Vagina (tissue), 2 donors: ENCODE measurements at regions not wholly inside any gene's neighbourhood (a gene's known extent, or its start where the extent isn't known, plus 50 kb on each side); places are given as distances from the start of the nearest gene placed in this dataset.
"Not testable (repeated sequence)": the region's sequence is repeated elsewhere in the genome, so short reads cannot be mapped to it uniquely, and the experiment has no call there.

Experiments
- DNase-seq, 2 donors: peaks; one replicate each; pipeline ENCODE4 v3.0.0-alpha.2; 2017; ENCODE audit errors: extremely low spot score in 2 of 2
- H3K27ac ChIP-seq: fragments of 200-600 bp; sonication (generic); one replicate; pipeline ENCODE4 v1.5.1; 2019
- H3K27me3 ChIP-seq: fragments of 200-600 bp; sonication (generic); one replicate; pipeline ENCODE4 v1.5.1; 2019
- H3K36me3 ChIP-seq, 2 donors: fragments of 200-600 bp; sonication (generic); one replicate each; pipeline ENCODE4 v1.5.1; 2017 to 2019
- H3K4me1 ChIP-seq: fragments of 200-600 bp; sonication (generic); one replicate; pipeline ENCODE4 v1.5.1; 2019
- H3K4me3 ChIP-seq, 2 donors: fragments of 200-600 bp; sonication (generic); 1 replicate in 1 of 2; 2 replicates in 1 of 2; pipeline ENCODE4 v1.5.1; 2016 to 2019
- H3K9me3 ChIP-seq: fragments of 200-600 bp; sonication (generic); one replicate; pipeline ENCODE4 v1.5.1; 2019
- intact Hi-C: fragments of 100-400 bp; cut with DNase I; formaldehyde crosslinking; loops from one replicate; pipeline ENCODE4 v1.15.1; 2023

DNA sequence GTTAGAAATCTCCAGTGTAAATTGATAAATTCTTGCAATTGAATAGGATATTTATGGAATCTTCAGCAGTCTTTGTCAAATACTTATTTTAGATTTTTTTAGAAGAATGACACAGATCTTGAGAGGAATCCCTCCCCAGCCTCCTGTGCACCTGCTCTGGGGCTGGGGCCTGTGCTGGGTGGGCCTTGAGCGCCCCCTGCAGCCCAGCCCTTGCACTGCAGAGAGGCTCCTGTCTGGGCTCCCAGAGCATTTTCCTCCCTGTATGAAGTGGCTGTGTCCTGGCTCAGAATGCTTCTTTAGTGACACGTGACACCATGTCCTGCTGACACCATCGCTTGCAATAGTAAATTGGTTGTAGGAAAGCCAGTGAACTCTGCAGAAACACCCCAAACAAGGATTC lies 98.7 kb downstream of the OR4M2 start:
- DNase-seq, H3K9me3 ChIP-seq, H3K27me3 ChIP-seq, H3K27ac ChIP-seq, H3K36me3 ChIP-seq, H3K4me1 ChIP-seq, H3K4me3 ChIP-seq, intact Hi-C loops: not testable (repeated sequence)

GRCh38 chr15:22180611-22181010 lies 100.3 kb downstream of the OR4M2 start:
- H3K27ac ChIP-seq, H3K4me1 ChIP-seq, DNase-seq, H3K9me3 ChIP-seq, intact Hi-C loops, H3K27me3 ChIP-seq, H3K36me3 ChIP-seq, H3K4me3 ChIP-seq: not testable (repeated sequence)

DNA sequence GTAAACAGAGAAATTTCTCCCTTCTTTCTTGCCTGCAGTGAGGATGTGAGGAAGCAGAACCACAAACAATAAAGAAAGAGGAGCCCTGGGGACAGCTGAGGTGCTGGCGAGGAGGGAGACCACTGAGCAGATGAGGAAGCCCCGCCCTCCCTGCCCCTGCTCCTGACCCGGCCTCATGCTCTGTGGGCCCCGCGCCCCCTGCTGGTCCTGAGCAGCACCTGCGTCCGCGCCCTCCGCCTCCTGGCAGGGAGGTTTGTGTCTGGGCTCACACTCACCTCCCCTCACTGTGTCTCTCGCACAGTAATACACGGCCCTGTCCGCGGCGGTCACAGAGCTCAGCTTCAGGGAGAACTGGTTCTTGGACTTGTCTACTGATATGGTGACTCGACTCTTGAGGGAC lies 104.4 kb downstream of the OR4M2 start:
- H3K27ac ChIP-seq, H3K9me3 ChIP-seq, intact Hi-C loops, H3K36me3 ChIP-seq, H3K27me3 ChIP-seq, DNase-seq, H3K4me1 ChIP-seq, H3K4me3 ChIP-seq: not testable (repeated sequence)

DNA sequence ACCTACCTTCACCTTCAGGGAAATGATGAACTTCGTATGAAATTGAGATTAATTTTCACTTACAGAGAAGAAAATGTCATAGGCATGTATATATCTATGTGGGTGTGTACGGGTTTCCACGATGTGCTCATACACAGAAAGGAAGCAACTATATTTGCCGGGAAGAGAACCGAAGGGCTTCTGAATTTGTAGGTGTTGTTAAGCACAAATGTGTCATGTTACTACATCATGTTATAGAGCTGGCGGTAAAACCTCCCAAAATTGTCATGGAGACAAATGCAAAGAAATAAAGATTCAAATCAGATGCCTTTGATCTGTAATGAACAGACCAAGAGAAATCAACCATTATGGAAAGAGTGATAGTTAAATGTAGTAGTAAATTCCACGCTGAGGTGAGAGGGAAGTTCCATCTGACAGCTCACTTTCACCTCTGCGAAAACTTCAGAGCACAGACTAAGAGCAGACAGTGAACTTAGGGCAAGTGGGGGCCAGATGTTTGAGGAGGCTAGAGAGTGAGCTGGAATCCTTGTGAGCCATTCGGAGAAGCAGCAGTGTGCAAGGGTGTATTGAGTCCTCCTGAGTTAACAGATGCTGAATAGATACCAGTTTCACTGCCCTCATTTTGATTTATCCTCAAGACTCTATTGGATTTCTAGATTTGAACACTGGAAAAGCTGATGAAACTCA lies 106.7 kb downstream of the OR4M2 start:
- H3K4me3 ChIP-seq, intact Hi-C loops, H3K27ac ChIP-seq, H3K27me3 ChIP-seq, H3K9me3 ChIP-seq, H3K36me3 ChIP-seq, H3K4me1 ChIP-seq, DNase-seq: not testable (repeated sequence)

GRCh38 chr15:22191818-22192217 lies 111.5 kb downstream of the OR4M2 start:
- H3K4me3 ChIP-seq, H3K4me1 ChIP-seq, H3K36me3 ChIP-seq, DNase-seq, H3K9me3 ChIP-seq, H3K27ac ChIP-seq, H3K27me3 ChIP-seq, intact Hi-C loops: not testable (repeated sequence)

GRCh38 chr15:22194739-22195617 lies 114.7 kb downstream of the OR4M2 start:
- H3K27me3 ChIP-seq, H3K27ac ChIP-seq, H3K4me1 ChIP-seq, H3K9me3 ChIP-seq, H3K4me3 ChIP-seq, DNase-seq, intact Hi-C loops, H3K36me3 ChIP-seq: not testable (repeated sequence)

GRCh38 chr15:22196423-22196822 lies 116.1 kb downstream of the OR4M2 start:
- DNase-seq, H3K27me3 ChIP-seq, H3K9me3 ChIP-seq, H3K4me3 ChIP-seq, intact Hi-C loops, H3K27ac ChIP-seq, H3K4me1 ChIP-seq, H3K36me3 ChIP-seq: not testable (repeated sequence)

GRCh38 chr15:22200417-22200816 lies 120.1 kb downstream of the OR4M2 start:
- H3K27me3 ChIP-seq, intact Hi-C loops, DNase-seq, H3K36me3 ChIP-seq, H3K4me1 ChIP-seq, H3K9me3 ChIP-seq, H3K27ac ChIP-seq, H3K4me3 ChIP-seq: not testable (repeated sequence)

DNA sequence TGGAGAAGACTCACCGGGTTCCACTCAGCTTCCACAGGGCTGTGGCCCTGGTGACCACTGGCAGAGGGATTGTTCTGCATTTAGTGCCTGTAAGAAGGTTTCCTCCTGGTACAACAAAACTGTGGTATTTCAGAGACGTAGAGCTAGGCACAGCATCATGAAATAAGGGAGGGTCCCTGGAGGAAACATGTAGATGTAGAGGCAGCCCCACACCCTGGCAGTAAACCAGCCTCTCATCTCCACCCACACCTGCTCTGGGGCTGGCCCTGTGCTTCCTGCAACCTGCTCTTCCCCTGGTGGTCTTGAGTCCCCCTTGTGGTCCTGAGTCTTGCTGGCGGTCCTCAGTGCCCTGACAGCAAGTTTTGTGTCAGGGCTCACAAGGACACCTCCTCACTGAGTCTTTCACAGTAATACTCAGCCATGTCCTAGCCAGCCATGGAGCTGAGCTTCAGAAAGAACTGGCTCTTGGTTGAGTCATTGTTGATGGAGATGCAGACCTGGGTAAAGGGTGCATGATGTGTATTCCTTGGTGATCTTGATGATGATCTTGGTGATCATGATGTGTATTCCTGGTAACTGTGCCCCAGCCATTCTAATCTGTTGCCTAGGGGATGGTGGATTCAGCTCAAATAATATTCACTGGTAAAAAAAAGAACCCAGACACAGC lies 121.8 kb downstream of the OR4M2 start:
- H3K4me1 ChIP-seq, DNase-seq, intact Hi-C loops, H3K27ac ChIP-seq, H3K36me3 ChIP-seq, H3K9me3 ChIP-seq, H3K27me3 ChIP-seq, H3K4me3 ChIP-seq: not testable (repeated sequence)

DNA sequence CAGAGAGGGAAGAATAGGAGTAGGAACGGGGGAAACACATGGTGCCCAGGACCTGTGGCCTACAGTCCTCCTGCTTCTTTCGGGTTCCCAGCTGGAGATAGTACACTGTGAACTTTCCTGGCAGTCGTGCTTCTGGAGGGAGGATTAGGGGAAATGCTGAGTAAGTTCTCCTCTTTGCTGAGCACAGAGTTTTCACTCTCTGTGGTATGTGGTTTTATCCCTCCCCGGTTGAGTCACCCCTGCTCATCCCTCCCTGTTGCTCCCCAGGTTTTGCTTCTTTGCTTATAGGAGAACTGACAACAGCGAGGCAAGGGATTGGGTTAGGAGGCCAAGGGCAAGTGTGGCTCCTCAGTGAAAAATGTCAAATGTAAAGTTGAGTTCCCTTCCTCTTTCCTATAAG lies 122.9 kb downstream of the OR4M2 start:
- H3K36me3 ChIP-seq, H3K27me3 ChIP-seq, DNase-seq, intact Hi-C loops, H3K9me3 ChIP-seq, H3K4me1 ChIP-seq, H3K4me3 ChIP-seq, H3K27ac ChIP-seq: not testable (repeated sequence)

DNA sequence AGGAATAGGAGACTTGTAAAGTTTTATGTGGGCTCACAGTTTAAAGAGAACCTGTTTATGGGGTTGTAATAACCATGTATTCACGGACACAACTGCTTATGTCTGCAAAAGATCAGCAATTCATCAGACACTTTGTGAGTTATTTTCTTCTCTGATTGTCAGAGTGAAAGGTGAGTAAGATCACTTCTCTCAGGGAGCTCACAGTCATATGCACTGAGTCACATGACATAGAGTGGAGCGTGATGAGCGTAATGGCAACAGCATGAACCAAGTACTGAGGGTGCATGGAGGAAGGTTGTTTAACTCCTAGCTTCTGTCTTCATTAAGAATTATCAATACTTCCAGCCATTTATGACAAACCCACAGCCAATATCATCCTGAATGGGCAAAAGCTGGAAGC lies 128.8 kb downstream of the OR4M2 start:
- H3K4me3 ChIP-seq, DNase-seq, H3K4me1 ChIP-seq, intact Hi-C loops, H3K27me3 ChIP-seq, H3K27ac ChIP-seq, H3K36me3 ChIP-seq, H3K9me3 ChIP-seq: not testable (repeated sequence)

DNA sequence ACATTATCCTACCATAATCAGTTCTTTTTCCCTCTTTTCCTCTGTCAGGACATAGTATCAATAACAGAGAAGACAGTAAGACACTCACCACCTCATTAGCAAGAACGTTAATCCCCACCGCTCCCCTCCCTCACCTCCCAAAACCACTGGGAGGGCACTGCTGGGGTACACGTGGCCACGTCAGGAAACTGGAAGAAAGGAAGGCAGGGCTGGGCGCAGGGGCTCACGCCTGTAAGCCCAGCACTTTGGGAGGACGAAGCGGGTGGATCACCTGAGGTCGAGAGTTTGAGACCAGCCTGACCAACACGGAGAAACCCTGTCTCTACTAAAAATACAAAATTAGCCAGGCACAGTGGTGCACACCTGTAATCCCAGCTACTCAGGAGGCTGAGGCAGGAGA lies 142.3 kb downstream of the OR4M2 start:
- H3K9me3 ChIP-seq, H3K36me3 ChIP-seq, intact Hi-C loops, H3K4me3 ChIP-seq, H3K27me3 ChIP-seq, H3K4me1 ChIP-seq, DNase-seq, H3K27ac ChIP-seq: not testable (repeated sequence)
